Brain microvascular endothelial cell (primary cell): ENCODE measurements at regions not wholly inside any gene's neighbourhood (a gene's known extent, or its start where the extent isn't known, plus 50 kb on each side); places are given as distances from the start of the nearest gene placed in this dataset.

Source experiments
- DNase-seq: peaks from one replicate; pipeline ENCODE4 v3.0.0-alpha.2; 2020
- H3K27ac ChIP-seq: fragments of 250-450 bp; sonication (Bioruptor Pico); 2 replicates; pipeline ENCODE4 v1.5.1; 2020; ENCODE audit warnings: mild to moderate bottlenecking, moderate library complexity
- H3K27me3 ChIP-seq: fragments of 250-450 bp; sonication (Bioruptor Pico); replicated peaks from 2 replicates; pipeline ENCODE4 v1.5.1; 2020; ENCODE audit warnings: mild to moderate bottlenecking
- H3K36me3 ChIP-seq: fragments of 250-450 bp; sonication (Bioruptor Pico); replicated peaks from 2 replicates; pipeline ENCODE4 v1.5.1; 2020; ENCODE audit warnings: mild to moderate bottlenecking
- H3K4me3 ChIP-seq: 2 replicates; pipeline ENCODE4 v1.5.1; 2011; ENCODE audit warnings: low read depth, mild to moderate bottlenecking, control low read depth, low read length, moderate library complexity
- in situ Hi-C: cut with HindIII; loops from 2 replicates; pipeline ENCODE4 v1.10.0; 2017; ENCODE audit warnings: low sequenced_read_pairs, low pct_ligation_motif_present
- TF ChIP-seq, protein P1 (sequence below): IDR thresholded peaks from 2 replicates; pipeline ENCODE4 v1.5.1; 2011; ENCODE audit warnings: low read depth, mild to moderate bottlenecking, moderate library complexity, low read length, control low read depth, inconsistent platforms; ENCODE audit errors: missing control alignments

GRCh38 chr22:49033616-49034015 is 794.1 kb downstream of the BRD1 start:
- in situ Hi-C loops = no loop called here
- Histone ChIP-seq H3K36me3 (no peaks in the 10 kb centered on the region), H3K4me3 (no peak overlapping the region), H3K27me3 (no peaks in the 10 kb centered on the region), H3K27ac (no peak overlapping the region)
- TF ChIP-seq, protein P1, sequence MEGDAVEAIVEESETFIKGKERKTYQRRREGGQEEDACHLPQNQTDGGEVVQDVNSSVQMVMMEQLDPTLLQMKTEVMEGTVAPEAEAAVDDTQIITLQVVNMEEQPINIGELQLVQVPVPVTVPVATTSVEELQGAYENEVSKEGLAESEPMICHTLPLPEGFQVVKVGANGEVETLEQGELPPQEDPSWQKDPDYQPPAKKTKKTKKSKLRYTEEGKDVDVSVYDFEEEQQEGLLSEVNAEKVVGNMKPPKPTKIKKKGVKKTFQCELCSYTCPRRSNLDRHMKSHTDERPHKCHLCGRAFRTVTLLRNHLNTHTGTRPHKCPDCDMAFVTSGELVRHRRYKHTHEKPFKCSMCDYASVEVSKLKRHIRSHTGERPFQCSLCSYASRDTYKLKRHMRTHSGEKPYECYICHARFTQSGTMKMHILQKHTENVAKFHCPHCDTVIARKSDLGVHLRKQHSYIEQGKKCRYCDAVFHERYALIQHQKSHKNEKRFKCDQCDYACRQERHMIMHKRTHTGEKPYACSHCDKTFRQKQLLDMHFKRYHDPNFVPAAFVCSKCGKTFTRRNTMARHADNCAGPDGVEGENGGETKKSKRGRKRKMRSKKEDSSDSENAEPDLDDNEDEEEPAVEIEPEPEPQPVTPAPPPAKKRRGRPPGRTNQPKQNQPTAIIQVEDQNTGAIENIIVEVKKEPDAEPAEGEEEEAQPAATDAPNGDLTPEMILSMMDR = no peak
- no peak for DNase-seq

- in situ Hi-C loops = no loop called here
- TF ChIP-seq, protein P1 = no peak
- Histone ChIP-seq H3K36me3 (no peaks in the 10 kb centered on the region), H3K27me3 (no peaks in the 10 kb centered on the region), H3K4me3 (no peak overlapping the region), H3K27ac (no peak overlapping the region)
- no peak for DNase-seq
Measured at GRCh38 chr22:49032821-49033220, 794.9 kb downstream of the BRD1 start.

DNA sequence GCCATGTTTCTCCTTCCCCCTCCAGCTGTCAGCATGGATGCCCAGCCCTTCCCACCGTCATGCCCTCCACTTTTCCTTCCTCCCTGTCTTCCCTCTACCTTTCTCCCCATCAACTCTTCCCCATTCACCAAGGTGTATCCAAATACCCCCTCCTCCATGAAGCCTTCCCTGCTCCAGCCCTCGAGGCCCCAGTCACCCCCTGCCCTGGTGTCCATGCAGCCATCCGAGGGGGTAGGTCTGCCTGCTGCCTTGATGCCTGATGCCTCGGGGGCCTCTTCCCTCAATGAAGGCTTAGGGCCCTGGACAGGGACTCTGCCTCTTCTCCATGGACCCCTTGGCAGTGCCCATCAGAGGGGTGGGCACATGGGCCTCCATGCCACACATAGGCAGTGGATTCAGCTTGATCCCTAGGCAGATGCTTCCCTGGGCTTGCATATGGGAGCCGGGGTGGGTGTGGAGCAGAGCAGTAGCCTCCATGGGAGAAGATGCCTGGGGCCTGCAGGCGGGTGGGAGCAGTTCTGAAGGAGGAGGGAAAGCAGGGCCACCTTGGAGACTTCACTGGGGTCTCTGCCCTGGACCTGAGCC is 795.8 kb downstream of the BRD1 start:
- Histone ChIP-seq H3K27me3 (no peaks in the 10 kb centered on the region), H3K27ac (no peak overlapping the region), H3K4me3 (no peak overlapping the region), H3K36me3 (no peaks in the 10 kb centered on the region)
- no peak for DNase-seq
- TF ChIP-seq, protein P1 = no peak
- in situ Hi-C loops = no loop called here

DNA sequence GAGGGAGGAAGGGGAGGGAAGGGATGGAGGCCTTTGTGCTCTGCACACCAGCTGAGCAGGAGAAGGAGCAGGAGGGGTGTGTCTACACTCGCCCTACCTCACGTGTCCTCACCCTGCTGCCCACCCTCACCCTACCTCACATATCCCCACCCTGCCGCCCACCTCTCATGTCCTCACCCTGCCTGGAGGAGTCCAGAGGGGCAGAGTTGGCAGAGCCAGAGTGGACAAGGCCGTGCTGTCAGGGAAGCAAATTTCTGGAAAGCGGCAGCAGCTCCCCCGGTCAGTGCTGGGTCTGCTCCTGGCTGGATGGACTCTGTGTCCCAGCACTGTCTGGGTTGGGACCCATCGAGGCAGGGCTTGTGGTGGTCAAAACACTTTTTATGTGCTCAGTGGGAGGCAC is 799.6 kb downstream of the BRD1 start:
- Histone ChIP-seq H3K27ac (no peak overlapping the region), H3K4me3 (no peak overlapping the region), H3K36me3 (no peaks in the 10 kb centered on the region), H3K27me3 (no peaks in the 10 kb centered on the region)
- in situ Hi-C loops = no loop called here
- DNase-seq = no peak
- TF ChIP-seq, protein P1 = no peak

- TF ChIP-seq, protein P1 = no peak
- H3K27ac ChIP-seq = no peak overlapping the region
- DNase-seq = no peak
- H3K36me3 ChIP-seq = no peaks in the 10 kb centered on the region
- in situ Hi-C loops = no loop called here
- no peak overlapping the region for H3K4me3 ChIP-seq
- no peaks in the 10 kb centered on the region for H3K27me3 ChIP-seq
Measured at GRCh38 chr22:49027368-49027670, 800.4 kb downstream of the BRD1 start.

DNA sequence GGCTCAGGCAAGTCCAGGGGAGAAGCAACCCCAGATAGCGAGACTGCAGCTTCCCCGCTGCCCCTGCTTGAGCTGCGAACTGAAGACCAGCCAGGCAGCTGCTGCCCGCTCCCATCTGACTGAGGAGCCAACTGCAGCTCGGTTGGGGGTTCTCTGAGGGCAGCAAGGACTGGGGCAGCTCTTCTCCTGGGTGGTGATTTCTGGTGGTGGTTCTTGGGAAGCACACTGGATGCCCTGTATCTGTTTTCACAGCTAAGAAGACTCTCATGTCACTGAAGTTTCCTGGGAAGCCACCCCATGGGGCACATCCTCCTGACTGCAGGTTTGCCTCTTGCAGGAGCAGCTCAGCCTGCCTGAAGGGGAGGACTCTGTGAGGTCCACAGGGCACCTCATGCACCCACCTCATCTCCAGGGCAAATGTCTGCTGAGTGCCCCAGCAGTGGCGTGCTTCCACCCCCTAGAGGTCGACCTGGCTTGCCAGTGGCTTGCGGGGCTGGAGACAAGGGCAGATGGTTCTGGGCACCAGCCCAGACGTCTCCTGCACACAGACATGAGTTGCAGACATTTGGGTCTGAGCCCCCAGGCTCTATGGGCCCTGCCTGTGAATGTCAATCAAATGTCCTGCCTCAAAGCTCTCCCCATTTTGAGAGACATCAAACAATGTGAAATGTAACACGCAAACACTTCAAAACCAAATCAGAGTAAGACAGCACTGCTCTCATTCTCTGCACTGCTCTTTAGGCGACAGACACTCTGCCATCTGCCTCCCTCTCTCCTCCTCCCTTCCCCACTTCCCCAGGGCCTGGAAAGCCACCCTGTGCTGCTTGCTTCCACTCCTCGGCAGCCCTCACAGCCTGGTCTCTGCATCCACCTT is 800.9 kb downstream of the BRD1 start:
- in situ Hi-C loops = no loop called here

More for the DNA sequence above, 800.9 kb downstream of the BRD1 start:
- TF ChIP-seq, protein P1 = no peak
- H3K36me3 ChIP-seq = no peaks in the 10 kb centered on the region
- H3K27me3 ChIP-seq = no peaks in the 10 kb centered on the region
- H3K4me3 ChIP-seq = no peak overlapping the region
- H3K27ac ChIP-seq = no peak overlapping the region
- no peak for DNase-seq
